ENCODE measurements at regions not wholly inside any gene's neighbourhood (a gene's known extent, or its start where the extent isn't known, plus 50 kb on each side); places are given as distances from the start of the nearest gene placed in this dataset.

- no peak overlapping the region for H3K9ac ChIP-seq (ENCODE audit: low read length)
- no peaks in the 10 kb centered on the region for H3K4me1 ChIP-seq (ENCODE audit: control insufficient read depth in 1 of 2, insufficient read depth in 2 of 2, low read length in 2 of 2)
- ChIA-PET RAD21 (ENCODE audit: low non-redundant PET in 1 of 2, low total read pairs in 2 of 2, uncharacterized antibody in 2 of 2, unreplicated experiment in 2 of 2) (no interaction called here), CTCF (no interaction called here), POLR2A (no interaction called here)
- H3K4me3 ChIP-seq (replicated peaks in 1 of 2; ENCODE audit: low read depth in 1 of 2, low read length in 2 of 2): no peak overlapping the region
- no peak for DNase-seq (ENCODE audit: low read depth, low spot score)
- no TSS peak for BruUV-seq (replicated peaks)
- H3K36me3 ChIP-seq (ENCODE audit: control insufficient read depth in 1 of 2, insufficient read depth in 2 of 2, low read length in 2 of 2): no peaks in the 10 kb centered on the region
- TF ChIP-seq RAD21 (IDR thresholded peaks at IDR 0.05; ENCODE audit: low read depth) (no peak), SP1 (IDR thresholded peaks at IDR 0.05; ENCODE audit: low read depth) (no peak), EZH2 (IDR thresholded peaks at IDR 0.05) (no peak), SIN3A (IDR thresholded peaks at IDR 0.05; ENCODE audit: low read depth) (no peak), CBX3 (IDR thresholded peaks at IDR 0.05; ENCODE audit: low read depth) (no peak), TCF7L2 (IDR thresholded peaks at IDR 0.05; ENCODE audit: borderline replicate concordance, extremely low read depth, insufficient read depth, insufficient read length) (no peak), EZH2phosphoT487 (IDR thresholded peaks at IDR 0.05; ENCODE audit: borderline replicate concordance) (no peak), CTCF (IDR thresholded peaks at IDR 0.05 in 2 of 3, conservative IDR thresholded peaks at IDR 0.05 in 1 of 3; ENCODE audit: borderline replicate concordance in 1 of 3, insufficient read depth in 1 of 3, low read depth in 2 of 3, low read length in 2 of 3) (no peak), MAX (IDR thresholded peaks at IDR 0.05) (no peak), YY1 (IDR thresholded peaks at IDR 0.05; ENCODE audit: extremely low read depth, insufficient replicate concordance, low read depth, low read length) (no peak), ZBTB33 (IDR thresholded peaks at IDR 0.05; ENCODE audit: extremely low read depth, insufficient replicate concordance, low read length) (no peak), FOSL1 (IDR thresholded peaks at IDR 0.05; ENCODE audit: low read depth) (no peak), JUND (IDR thresholded peaks at IDR 0.05) (no peak), POLR2AphosphoS5 (IDR thresholded peaks at IDR 0.05; ENCODE audit: low read depth, low read length) (no peak), ZNF274 (IDR thresholded peaks at IDR 0.05; ENCODE audit: low read depth, low read length) (no peak), ELF1 (IDR thresholded peaks at IDR 0.05; ENCODE audit: borderline replicate concordance, low read depth) (no peak)
- no peaks in the 10 kb centered on the region for H4K20me1 ChIP-seq (ENCODE audit: insufficient read depth)
- H3K4me2 ChIP-seq (ENCODE audit: low read length): no peak overlapping the region
- H3K27ac ChIP-seq (ENCODE audit: low read depth, low read length): no peak overlapping the region
- intact Hi-C loops (cut with micrococcal nuclease): no loop called here
- H2AFZ ChIP-seq (ENCODE audit: low read depth, low read length, poor library complexity, severe bottlenecking): no peak overlapping the region
- no peaks in the 10 kb centered on the region for H3K9me2 ChIP-seq (ENCODE audit: insufficient read depth)
- peaks cover 12 to 17% of the 10 kb centered on the region in 2 experiments; a peak in 2 of 4 replicates for H3K9me3 ChIP-seq (ENCODE audit: control insufficient read depth in 1 of 2, insufficient read depth in 1 of 2, low read depth in 1 of 2, low read length in 2 of 2)
- ATAC-seq: no peak
- no peaks in the 10 kb centered on the region for H3K79me2 ChIP-seq (ENCODE audit: insufficient read depth, low read length)
- H3K27me3 ChIP-seq (ENCODE audit: insufficient read depth, low read length): no peaks in the 10 kb centered on the region
Measured at GRCh38 chr2:5391362-5391761, 300.8 kb upstream of the SOX11 start.
